EH (cell line): ENCODE measurements at regions not wholly inside any gene's neighbourhood (a gene's known extent, or its start where the extent isn't known, plus 50 kb on each side); places are given as distances from the start of the nearest gene placed in this dataset.

Experiments
- DNase-seq: peaks from one replicate; pipeline ENCODE4 v3.0.0-alpha.2; 2015; ENCODE audit warnings: low read depth

DNA sequence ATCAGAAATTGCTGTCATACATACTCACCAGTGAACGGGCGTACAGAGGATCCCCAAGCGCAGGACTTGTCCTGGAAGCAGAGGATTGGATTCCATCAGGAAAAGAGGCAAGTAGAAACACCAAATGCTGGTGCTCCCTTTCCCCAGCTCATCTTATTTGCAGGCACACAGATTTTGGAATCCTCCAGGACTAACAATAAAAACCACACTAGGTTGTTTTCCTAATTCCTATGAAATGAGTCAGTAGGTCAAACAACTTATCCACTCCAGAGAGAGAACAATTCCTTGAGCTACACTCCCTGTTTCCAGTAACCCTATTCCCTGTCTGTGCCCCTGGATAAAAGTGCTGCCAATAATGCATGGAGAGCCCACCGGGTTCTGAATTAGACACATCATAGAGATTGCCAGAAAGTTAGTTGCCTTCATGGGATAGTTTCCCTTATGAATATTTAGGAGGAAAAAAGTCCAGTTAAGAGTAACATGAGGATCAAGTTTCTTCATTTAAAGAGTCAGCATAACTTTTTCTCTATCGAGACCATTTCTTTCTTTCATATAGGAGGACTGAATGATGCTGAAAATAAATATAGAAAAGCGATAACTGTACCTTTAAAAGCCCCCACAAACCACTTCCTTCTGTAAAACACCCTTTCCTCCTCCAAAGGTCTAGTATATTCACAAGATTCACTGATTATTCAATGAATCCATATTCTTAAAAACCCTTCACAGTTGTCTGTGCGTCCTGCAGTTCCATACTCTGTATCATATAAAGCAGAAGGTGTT is 178.3 kb upstream of the KLF14 start:
- peak; percentile 92 for DNase-seq

DNA sequence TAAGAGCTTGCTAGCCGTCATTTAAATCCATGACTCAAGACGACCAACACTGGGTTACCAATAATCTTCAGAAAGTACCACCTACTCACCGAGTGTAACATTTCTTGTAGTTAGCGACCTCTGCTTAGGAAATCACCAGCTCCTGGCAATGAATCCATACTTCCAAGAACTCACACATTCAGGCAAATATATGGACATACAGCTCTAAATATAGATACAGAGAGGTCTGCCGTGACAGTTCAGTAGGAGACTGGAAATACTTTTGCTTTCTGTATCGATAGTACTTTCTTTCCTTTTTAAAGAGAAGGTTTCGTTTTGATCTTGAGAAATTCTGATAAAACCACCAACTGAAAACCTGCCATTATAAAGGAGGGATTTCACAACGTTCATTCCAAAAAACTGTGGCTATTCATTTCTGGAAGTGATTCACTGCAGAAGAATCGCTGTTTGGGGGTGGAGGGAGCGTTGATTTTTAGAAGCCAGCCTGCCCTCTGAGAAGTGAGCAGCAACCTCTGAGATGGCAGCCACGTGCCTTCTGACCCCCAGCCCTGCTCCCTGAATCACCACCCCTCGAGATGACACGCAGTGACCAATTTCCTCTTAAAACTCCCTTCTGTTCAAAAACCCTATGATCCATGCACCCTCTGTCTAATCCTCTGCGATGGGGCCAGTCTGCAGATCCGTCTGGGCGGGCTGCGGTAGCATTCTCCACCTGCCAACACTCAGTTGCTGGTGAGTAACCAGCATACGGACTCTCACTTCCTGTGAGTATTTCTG is 179.0 kb upstream of the KLF14 start:
- peak; percentile 99 for DNase-seq

DNA sequence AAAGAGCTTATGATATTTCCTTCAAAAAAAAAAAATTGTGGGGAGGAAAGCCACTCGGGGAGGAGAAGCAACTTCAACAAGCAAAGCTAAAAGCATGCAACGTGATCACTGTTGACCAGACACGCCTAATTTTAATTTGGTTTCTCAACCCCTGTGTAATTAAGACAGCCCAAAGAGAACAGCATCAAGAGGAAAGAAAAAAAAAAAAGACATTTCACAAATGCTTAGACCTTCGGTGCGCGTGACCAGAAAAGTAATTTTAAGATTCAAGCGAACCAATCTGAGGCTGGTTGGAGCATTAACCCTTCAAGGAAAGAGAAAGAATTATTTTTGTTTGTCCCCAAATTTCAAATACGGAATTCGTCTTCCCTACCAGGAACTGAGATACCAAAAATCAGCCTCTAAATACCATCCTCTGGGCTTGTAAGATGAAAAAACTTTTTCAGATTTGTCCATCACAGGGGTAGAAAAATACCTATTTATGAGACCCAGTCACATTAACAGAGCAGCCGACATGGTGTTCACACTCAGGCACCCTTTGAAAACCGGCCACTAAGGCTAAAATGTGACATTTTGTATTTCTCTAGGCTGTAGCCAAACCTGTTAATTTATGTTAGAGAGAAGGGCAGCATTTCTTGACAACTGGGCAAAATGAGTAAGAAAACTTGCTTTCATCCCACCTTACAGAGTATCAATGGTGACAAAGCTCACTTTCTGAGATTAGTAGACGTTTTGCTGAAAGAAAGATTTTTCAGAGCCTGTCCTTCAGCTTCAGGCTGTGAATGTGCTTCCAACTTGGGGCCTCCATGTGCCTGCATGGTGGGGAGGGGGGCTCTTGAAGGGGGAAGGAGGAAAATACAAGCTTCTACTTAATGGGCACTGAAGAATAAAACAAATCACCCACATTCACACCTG is 179.9 kb upstream of the KLF14 start:
- no peak for DNase-seq

DNA sequence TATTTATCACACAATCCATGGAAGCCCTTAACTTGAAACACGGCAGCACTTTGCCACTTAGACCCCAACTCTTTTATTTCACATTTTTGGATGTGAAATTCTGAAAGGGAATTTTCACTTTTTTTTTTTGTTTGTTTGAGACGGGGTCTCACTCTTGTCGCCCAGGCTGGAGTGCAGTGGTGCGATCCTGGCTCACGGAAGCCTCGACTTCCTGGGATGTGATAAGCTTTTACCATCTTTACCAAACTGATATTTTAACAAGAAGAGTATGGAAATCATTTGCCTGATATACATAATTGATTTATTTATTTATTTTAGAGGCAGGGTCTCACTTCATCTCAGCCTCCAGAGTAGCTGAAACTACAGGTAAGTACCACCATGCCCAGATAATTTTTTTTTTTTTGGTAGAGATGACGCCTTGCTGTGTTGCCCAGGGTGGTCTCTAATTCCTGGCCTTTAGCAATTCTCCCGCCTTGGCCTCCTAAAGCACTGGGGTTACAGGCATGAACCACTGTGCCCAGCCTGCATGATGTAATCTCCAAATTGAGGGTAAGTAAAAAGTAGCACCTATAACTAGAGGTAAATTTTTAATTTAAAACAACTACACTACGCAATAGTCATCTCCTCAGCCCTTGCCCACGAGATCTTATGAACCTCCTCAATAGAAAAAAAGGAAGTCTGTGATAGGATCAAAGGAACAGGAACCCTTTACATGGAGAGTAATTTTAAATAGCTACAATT is 180.7 kb upstream of the KLF14 start:
- no peak for DNase-seq

DNA sequence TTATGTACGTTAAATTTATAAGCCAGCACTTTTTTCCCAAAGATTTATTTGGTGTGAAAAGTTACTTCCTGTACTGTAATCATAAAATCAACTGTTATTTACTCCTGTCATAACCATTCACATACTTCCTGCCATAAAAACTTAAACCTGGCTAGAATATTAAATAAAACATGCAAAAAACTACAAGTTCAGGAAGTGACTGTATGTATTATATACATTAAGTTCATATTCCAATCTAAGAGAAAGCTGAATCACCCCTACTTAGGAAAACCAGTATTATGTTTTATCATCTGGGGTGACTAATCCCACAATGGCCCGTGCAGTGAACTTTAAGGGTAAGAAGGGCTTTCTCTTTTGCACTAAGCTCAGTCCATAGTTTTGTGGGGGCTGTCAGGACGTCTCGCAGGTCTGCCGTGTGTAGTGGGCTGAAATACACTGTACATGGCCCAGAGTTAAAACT is 183.7 kb upstream of the KLF14 start:
- DNase-seq: peak; percentile 71

DNA sequence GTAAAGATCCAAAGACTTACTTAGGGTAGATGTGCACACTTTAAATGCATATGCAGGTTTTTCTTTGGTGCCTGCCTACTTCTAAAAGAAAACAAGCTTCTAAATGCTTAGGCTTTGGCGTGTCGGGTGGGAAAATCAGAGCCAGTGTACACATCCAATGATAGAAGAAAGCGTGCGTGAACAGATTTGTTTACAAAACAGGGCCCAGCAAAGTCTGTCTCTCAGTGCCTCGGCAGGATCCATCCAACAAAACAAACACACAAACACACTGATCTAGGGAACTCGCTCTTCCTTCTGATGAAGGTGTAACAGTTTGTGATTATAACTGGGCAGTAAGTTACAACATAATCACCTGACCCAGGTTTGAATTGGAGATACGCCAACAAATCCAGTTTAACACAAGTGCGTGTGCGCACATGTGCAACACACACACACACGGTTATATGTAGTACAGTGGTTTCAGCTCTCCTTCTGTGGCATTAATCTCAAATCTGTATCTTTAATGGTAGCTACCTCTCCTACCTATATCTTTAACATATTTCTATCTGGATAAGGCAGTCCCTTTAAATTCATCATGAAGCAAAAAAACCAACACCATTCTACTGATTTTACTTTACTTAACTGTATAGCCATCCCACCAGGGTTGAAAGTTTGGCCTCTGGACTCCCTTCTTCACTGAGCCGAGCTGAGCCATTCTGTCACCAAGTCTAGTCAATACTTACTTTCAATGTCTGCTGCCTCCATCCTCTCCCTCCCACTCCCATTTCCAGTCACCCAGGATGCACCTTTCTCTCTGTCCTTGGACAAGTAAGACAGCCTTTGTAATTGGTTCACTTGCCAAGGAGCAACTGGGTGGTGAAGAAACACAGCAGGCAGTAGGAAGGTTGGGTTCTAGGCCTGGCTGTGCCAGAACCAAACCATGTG is 184.4 kb upstream of the KLF14 start:
- no peak for DNase-seq

DNA sequence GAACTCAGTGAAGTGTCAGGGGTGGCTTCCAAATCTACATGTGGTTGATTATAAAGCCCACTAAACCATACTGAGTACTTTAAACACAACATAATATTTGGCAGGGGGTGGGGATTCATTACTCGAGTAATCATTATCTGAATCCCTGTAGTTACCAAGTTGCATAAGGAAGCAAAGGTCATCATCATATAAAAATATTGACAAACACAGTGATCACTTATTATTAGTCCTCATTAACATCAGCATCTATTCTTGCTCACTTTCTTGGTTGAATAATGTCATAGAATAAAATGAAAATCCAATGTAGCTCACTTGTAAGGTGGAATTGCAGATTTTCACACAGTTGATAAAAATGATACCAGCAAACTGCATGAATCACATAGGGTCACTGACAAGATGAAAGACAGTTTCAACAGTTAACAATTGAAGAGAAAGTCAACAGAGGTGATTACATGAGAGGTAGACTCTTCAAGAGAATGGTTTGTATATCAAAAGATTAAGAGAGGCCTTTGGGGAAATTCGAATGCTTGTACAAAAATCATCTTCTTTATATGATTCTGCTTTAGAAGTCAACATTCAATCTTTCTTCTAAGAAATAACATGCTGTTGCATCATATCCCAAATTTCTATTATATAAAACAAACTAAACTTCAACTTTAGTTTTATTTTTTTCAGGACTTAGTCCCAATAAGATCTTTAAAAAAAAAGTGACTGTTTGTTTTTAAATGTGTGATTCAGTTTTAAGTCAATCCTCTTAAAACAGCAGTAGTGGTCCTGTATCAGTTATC is 185.5 kb upstream of the KLF14 start:
- no peak for DNase-seq

DNA sequence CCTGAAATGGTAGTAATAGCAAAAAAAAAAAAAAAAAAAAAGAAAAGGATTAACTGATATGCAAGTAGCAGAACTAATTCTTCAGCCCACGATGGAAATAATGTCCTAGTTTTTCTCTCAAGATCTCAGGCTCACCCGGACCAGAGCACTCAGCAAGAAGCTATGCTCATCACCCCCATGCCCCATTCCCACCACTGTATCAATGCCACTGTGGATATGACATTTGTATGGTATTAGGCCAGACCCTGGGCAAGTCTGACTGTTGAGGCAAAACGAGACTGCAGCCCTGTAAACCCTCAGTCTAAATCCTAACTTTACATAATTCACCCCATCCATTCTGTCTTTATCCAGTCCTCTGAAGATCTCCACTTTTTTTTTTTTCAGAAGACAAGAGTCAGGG is 186.1 kb upstream of the KLF14 start:
- DNase-seq: no peak

DNA sequence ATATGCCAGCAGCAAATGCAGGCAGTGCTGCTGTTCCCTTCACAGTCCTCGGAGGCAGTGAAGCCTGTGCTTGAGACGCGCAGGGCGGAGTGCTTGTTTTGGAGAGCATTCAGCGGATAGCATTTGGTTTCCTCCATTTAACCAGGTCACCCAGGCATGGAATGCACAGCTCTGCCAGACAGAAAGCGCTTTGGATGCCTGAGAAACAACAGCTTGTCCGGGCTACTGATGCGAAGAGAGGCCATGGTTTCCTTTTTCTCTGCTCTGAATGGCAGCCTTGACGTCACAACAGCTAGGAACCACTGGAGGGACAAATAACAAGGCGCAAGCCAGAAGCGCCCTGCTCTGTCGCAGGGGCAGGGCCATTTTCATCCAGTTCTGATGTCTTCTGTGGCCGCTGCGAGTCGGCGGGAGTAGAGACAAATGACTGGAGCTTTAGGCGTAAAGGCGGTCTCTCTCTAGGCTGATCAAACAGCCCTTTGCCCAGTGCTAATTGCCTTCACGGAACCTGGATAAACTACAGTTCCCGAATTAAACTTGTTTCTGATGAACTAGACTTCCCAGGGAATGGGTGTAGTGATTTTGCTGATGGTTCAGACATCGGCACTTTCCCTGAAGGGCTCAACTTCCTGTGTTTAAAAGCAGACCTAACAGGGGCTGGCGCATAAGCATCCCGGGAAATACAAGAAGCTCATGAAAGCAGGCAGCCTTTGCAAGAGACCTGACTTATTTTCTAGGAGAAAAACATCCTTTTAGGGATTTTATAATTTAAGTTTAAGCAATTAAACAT is 187.6 kb upstream of the KLF14 start:
- DNase-seq: peak; percentile 95

DNA sequence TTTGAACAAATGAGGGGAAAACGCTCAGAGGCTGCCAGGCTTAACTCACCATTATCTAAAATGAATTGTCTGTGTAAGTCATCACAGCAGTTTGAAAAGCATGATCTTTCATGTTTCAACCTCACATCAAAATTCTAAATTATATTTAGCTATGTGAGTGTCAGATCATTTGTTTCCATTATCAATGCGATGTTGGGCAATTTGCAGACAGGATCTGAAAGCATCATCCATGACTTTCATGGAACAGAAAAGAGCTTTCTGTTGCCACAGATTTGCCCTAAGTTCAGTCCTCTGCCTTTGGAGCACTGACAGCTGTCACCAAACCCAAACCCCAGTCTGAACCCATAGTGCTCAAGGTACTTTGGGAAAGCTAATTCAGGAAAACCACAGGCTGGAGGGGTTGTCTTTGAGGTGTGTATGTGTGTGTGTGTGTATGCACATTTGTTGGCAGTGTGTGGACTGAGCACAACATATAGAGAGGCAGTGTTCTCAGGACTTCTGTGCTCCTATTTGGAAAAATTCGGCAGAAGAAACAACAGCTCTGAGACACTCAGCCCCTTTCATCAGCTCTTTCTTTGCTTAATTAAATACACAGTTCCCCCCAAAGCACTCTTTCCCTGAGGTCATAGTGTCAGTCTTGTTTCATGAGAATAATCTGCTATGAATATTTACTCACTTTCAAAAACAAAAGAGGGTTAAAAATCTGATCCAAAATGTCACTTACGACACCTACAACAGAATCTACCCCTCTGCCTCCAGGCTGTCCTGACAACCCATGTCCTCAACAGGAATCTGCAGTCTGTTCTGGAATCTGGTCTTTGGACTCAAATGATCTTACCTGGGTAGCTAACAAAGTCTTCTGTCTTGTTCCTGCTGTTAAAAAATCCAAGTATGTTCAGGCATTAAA is 188.5 kb upstream of the KLF14 start:
- DNase-seq: no peak

DNA sequence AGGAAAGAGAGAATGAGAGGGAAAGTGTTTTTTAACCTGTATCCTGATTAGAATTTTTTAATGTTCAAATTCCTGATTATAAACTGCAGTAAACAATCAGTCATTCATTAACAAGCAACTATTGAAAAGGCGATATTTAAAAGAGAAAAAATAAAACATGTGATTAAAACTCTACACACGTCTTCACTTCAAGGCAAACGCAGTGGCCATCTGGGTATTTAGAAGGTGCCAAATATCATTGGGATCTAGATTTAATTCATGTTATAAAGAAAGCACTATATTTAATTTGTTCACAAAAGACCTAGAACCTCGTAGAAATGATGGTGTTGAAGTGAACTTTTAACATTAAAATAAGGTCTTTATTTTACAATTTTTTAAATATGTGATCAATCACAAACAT is 189.4 kb upstream of the KLF14 start:
- no peak for DNase-seq

DNA sequence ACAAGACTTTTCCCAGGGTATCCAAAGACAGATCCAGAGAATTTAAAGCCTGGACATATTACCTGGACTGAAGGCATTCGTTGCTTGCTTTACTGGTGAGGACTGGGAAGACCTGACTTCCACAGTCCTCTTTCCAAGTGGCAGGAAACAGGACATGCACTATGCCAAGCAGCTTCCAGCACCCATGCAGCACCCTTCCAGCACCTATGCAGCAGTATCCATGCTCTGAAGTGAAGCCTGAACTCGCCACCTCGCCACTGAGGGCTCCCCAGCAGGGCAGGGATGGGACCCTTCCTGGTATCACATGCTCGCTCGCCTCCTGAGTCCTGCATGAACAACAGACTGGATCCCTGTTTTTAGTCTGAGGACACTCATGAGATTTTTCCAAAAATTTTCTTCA is 189.9 kb upstream of the KLF14 start:
- DNase-seq: no peak

DNA sequence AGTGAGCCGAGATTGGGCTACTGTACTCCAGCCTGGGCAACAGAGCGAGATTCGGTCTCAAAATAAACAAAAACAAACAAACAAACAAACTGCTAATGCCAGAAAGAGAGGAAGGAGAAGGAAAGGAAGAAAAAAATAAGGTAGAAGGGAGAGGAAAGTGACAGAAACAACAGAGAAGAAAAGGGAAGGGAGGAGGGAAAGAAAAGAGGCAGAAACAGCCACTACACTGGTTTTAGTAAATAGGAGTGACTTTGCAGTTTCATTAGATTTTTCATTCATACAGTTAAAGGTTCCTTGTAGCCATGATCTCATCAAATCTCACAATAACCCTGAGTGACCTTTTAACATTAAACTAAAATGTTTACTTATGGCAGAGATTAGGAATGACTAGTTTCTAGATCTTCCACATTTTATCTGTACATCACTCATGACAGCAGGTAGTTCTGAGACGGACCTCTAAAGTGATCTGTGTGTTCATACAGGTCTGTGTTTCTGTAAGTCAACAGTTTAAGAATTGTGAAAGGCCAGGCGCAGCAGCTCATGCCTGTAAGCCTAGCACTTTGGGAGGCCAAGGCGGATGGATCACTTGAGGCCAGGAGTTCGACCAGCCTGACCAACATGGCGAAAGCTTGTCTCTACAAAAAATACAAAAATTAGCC is 191.3 kb upstream of the KLF14 start:
- DNase-seq: peak; percentile 28

DNA sequence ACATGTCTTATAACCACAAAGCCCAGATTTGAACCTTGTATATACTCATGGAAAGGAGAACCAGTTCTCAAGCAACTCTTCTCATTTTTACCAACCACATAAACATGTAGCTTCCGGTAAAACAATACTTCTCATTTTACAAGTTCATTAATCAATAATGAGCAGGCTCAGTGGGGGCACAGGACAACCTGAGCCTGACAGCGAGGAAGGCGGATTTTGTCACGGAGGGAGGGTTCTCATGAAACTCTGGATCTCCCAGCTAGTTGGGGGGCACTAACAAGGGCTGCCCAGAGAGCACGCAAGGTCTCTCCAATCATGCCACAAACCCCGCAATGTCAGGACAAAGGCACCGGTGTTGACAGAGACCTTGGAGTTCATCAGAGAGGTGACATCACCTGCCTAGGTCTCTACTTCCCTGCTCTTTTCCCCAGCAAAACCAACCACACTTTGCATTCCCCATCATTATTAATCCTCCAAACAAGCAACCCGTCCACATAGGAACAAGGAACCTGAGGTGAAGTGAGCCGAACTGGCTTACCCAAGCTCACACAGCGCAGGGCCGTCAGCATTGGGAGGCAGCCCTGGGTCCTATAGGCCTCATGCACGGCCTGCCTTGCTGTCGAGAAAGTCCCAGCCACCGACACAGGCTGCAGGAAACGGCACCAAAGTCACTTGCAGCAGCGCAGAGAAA is 192.1 kb upstream of the KLF14 start:
- DNase-seq: no peak

DNA sequence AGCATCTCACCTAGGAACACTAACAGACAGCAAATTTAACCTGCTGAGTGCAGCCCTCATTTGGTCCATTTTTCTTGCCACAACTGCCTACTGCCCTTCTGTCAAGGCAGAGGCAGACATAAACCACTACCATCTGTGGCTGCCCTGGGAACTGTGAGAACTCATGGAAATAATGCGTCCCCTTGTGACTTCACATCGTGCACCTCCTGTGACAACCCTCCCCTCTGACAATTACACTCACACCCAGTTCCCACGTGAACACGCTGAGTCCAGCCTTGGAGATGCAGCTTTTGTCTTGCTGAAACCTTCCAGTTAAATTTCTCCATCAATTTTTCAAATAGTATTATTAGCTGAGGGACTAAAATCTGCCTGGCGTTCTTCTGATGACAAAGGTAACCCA is 193.1 kb upstream of the KLF14 start:
- DNase-seq: no peak

DNA sequence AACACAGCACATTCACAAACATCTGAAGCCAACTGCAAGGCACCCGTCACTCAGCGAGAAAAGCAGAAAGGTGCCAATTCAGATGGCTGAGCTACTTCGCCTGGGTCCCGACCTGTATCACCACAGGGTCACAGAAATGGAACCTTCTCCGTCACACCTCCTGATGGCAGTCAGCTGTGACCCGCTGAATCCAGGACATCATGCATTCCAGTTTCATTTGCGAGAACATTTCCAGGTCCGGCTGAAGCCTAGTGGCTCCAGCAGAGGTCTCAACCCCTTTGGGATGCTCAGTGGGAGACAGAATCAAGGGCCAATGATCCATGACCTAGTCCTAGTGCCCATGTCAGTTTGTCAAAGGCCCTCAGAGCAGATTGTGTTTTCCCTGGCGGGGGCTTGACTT is 193.6 kb upstream of the KLF14 start:
- DNase-seq: no peak
